IPS DF 6.9 (cell line): ENCODE measurements at regions not wholly inside any gene's neighbourhood (a gene's known extent, or its start where the extent isn't known, plus 50 kb on each side); places are given as distances from the start of the nearest gene placed in this dataset.

Experiments used
- DNase-seq: peaks from one replicate; pipeline ENCODE4 v3.0.0-alpha.2; 2013; ENCODE audit warnings: low read depth, low spot score
- H3K27ac ChIP-seq: one replicate; pipeline ENCODE4 v1.5.1; 2013; ENCODE audit warnings: low read length, control low read depth
- H3K27me3 ChIP-seq: 2 replicates; pipeline ENCODE4 v1.6.1; 2013; ENCODE audit warnings: mild to moderate bottlenecking, low read length; ENCODE audit not compliant: control insufficient read depth, insufficient read depth
- H3K36me3 ChIP-seq: 2 replicates; pipeline ENCODE4 v1.6.1; 2013; ENCODE audit warnings: low read length; ENCODE audit not compliant: control insufficient read depth, insufficient read depth
- H3K4me1 ChIP-seq: 2 replicates; pipeline ENCODE4 v1.6.1; 2013; ENCODE audit warnings: low read length; ENCODE audit not compliant: control insufficient read depth, insufficient read depth
- H3K4me3 ChIP-seq: 2 replicates; pipeline ENCODE4 v1.5.1; 2013; ENCODE audit warnings: mild to moderate bottlenecking, low read length
- H3K9me3 ChIP-seq: 2 replicates; pipeline ENCODE4 v1.6.1; 2013; ENCODE audit warnings: low read length, inconsistent platforms; ENCODE audit not compliant: control insufficient read depth, insufficient read depth
- WGBS: extraction: QIAGEN DNeasy Blood & Tissue Kit; methylation state at CpG from one replicate; pipeline ENCODE4 v1.1.7; 2013; ENCODE audit warnings: mixed read lengths, missing lambda C conversion rate; ENCODE audit not compliant: insufficient read length, insufficient coverage; 5-methylcytosine and 5-hydroxymethylcytosine counted together

- Histone ChIP-seq H3K9me3 (no peaks in the 10 kb centered on the region), H3K27me3 (no peaks in the 10 kb centered on the region), H3K27ac (no peak overlapping the region), H3K36me3 (no peaks in the 10 kb centered on the region), H3K4me3 (no peak overlapping the region), H3K4me1 (peaks cover 3% of the 10 kb centered on the region; the same call in 1 of the 2 replicates)
- no peak for DNase-seq
- no CpG with 5 or more reads among the region's 3 CpGs for WGBS
Measured at GRCh38 chr2:58543442-58543841, 302.3 kb upstream of the FANCL start.

- no peak for DNase-seq
- WGBS, result no CpG with 5 or more reads among the region's 7 CpGs
- H3K27me3 ChIP-seq, result no peaks in the 10 kb centered on the region
- no peaks in the 10 kb centered on the region for H3K36me3 ChIP-seq
- H3K4me3 ChIP-seq, result no peak overlapping the region
- H3K9me3 ChIP-seq, result no peaks in the 10 kb centered on the region
- peaks cover 3% of the 10 kb centered on the region; the same call in 1 of the 2 replicates for H3K4me1 ChIP-seq
- H3K27ac ChIP-seq, result peak overlapping the region; percentile 46
Measured at GRCh38 chr2:58541511-58541910, 300.4 kb upstream of the FANCL start.

- Histone ChIP-seq H3K4me1 (peaks cover 3% of the 10 kb centered on the region; the same call in 1 of the 2 replicates), H3K9me3 (no peaks in the 10 kb centered on the region), H3K4me3 (no peak overlapping the region), H3K27me3 (no peaks in the 10 kb centered on the region), H3K36me3 (no peaks in the 10 kb centered on the region), H3K27ac (peak overlapping the region; percentile 97)
- WGBS, result no CpG with 5 or more reads among the region's 4 CpGs
- no peak for DNase-seq
Measured at GRCh38 chr2:58540681-58541080, 299.6 kb upstream of the FANCL start.

- Histone ChIP-seq H3K36me3 (no peaks in the 10 kb centered on the region), H3K27me3 (no peaks in the 10 kb centered on the region), H3K27ac (no peak overlapping the region), H3K9me3 (no peaks in the 10 kb centered on the region), H3K4me3 (no peak overlapping the region), H3K4me1 (peaks cover 3% of the 10 kb centered on the region; the same call in 1 of the 2 replicates)
- DNase-seq, result peak; percentile 81
- WGBS, result no CpG with 5 or more reads among the region's 4 CpGs
Measured at GRCh38 chr2:58539973-58540372, 298.8 kb upstream of the FANCL start.

DNA sequence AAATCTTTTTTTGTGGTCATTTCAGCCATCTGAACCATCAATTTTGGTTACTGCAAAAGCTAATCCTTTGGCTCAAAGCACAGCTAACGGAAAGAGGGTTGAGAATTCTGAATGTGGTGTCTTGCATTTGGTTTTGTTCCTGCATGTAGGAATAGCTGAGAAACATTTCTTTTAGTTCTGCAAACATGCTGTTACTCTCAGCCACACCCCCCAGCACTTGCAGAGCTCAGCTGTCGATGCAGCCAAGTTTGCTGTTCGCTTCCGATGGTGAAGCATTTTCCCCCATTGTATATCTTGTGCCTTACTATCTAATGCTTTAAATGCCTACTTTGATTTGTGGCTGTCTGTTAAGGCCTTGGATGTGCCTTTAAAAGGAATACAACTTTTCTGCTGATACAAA, 294.9 kb upstream of the FANCL start:
- no peaks in the 10 kb centered on the region for H3K27me3 ChIP-seq
- no peaks in the 10 kb centered on the region for H3K9me3 ChIP-seq
- no peak overlapping the region for H3K4me3 ChIP-seq
- no peak overlapping the region for H3K27ac ChIP-seq
- no peak for DNase-seq
- no peaks in the 10 kb centered on the region for H3K36me3 ChIP-seq
- peaks cover 6% of the 10 kb centered on the region; the same call in 1 of the 2 replicates for H3K4me1 ChIP-seq
- no CpG with 5 or more reads among the region's 4 CpGs for WGBS

GRCh38 chr2:58535182-58535581, 294.1 kb upstream of the FANCL start:
- no CpG with 5 or more reads among the region's 1 CpG for WGBS
- peak; percentile 82 for DNase-seq
- Histone ChIP-seq H3K9me3 (no peaks in the 10 kb centered on the region), H3K27me3 (no peaks in the 10 kb centered on the region), H3K4me1 (peaks cover 3% of the 10 kb centered on the region; the same call in 1 of the 2 replicates), H3K4me3 (no peak overlapping the region), H3K36me3 (no peaks in the 10 kb centered on the region), H3K27ac (no peak overlapping the region)

- DNase-seq, result no peak
- no peak overlapping the region for H3K27ac ChIP-seq
- no peaks in the 10 kb centered on the region for H3K27me3 ChIP-seq
- no peak overlapping the region for H3K4me3 ChIP-seq
- H3K9me3 ChIP-seq, result no peaks in the 10 kb centered on the region
- no CpG with 5 or more reads among the region's 3 CpGs for WGBS
- H3K4me1 ChIP-seq, result peaks cover 3% of the 10 kb centered on the region; the same call in 1 of the 2 replicates
- H3K36me3 ChIP-seq, result no peaks in the 10 kb centered on the region
Measured at GRCh38 chr2:58533376-58533775, 292.3 kb upstream of the FANCL start.

- no peaks in the 10 kb centered on the region for H3K9me3 ChIP-seq
Measured at GRCh38 chr2:58532641-58533040, 291.5 kb upstream of the FANCL start.

GRCh38 chr2:58527647-58528046, 286.5 kb upstream of the FANCL start:
- H3K27me3 ChIP-seq, result no peaks in the 10 kb centered on the region
- no peaks in the 10 kb centered on the region for H3K36me3 ChIP-seq
- no peaks in the 10 kb centered on the region for H3K9me3 ChIP-seq
- H3K4me1 ChIP-seq, result peaks cover under 1% of the 10 kb centered on the region; the same call in 1 of the 2 replicates
- H3K4me3 ChIP-seq, result no peak overlapping the region
- no peak for DNase-seq
- no peak overlapping the region for H3K27ac ChIP-seq
- no CpG with 5 or more reads among the region's 3 CpGs for WGBS

More at GRCh38 chr2:58532641-58533040, 291.5 kb upstream of the FANCL start:
- no peak overlapping the region for H3K27ac ChIP-seq
- H3K4me3 ChIP-seq, result no peak overlapping the region
- no peaks in the 10 kb centered on the region for H3K36me3 ChIP-seq
- no peak for DNase-seq
- no peaks in the 10 kb centered on the region for H3K27me3 ChIP-seq
- H3K4me1 ChIP-seq, result peaks cover 3% of the 10 kb centered on the region; the same call in 1 of the 2 replicates
- no CpG with 5 or more reads among the region's 3 CpGs for WGBS

DNA sequence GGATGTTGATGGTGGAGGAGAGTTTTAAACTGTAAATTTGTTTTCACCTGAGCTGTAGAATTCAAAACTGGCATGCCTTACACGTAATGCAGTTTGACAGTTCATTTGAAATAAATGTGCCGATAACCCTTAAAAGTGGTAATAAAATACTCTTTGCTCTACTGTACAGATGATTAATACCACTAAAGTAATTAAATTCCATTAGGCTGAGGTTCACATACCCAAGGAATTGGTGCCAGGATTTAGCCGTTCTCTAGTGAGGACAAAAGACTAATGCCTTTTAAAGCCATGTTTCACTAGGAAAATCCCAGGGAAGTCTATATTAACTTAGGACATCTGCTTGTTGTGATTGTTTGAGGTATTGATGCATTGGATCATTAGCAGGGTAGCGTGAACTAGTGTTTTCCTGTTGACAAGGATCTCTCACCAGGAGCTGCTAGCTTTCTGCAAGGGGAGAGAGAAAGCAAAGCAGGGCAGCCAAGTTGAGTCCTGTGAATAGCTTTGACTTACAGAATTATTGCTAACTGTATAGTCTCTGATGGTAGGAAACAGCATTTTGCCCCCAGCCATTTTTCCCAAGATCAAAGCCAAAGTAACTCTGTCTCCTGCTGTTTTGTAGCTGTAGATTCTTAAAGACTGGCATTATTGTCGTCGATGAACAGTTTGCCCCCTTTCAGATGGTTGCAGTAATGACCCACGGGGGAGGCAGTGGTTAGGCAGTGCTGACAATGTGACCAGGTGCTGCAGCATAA, 280.9 kb upstream of the FANCL start:
- H3K4me1 ChIP-seq, result no peaks in the 10 kb centered on the region; the same call in 1 of the 2 replicates
- no peaks in the 10 kb centered on the region for H3K27me3 ChIP-seq
- no peak overlapping the region for H3K4me3 ChIP-seq
- H3K36me3 ChIP-seq, result no peaks in the 10 kb centered on the region
- H3K27ac ChIP-seq, result no peak overlapping the region
- no peak for DNase-seq
- H3K9me3 ChIP-seq, result no peaks in the 10 kb centered on the region
- no CpG with 5 or more reads among the region's 7 CpGs for WGBS

- Histone ChIP-seq H3K9me3 (no peaks in the 10 kb centered on the region), H3K27me3 (no peaks in the 10 kb centered on the region), H3K27ac (no peak overlapping the region), H3K36me3 (no peaks in the 10 kb centered on the region), H3K4me1 (no peaks in the 10 kb centered on the region; the same call in 1 of the 2 replicates), H3K4me3 (no peak overlapping the region)
- WGBS, result no CpG with 5 or more reads among the region's 3 CpGs
- DNase-seq, result no peak
Measured at GRCh38 chr2:58520903-58521302, 279.8 kb upstream of the FANCL start.
